IPS-NIHi7 (cell line): ENCODE measurements at regions not wholly inside any gene's neighbourhood (a gene's known extent, or its start where the extent isn't known, plus 50 kb on each side); places are given as distances from the start of the nearest gene placed in this dataset.

ENCODE experiments used
- DNase-seq: peaks from one replicate; pipeline ENCODE4 v3.0.0; 2012; ENCODE audit warnings: mixed read lengths; ENCODE audit errors: extremely low spot score

- DNase-seq: no peak
Measured at GRCh38 chr4:136306361-136306760, 1225.9 kb downstream of the PCDH18 start.

- DNase-seq: no peak
Measured at GRCh38 chr4:136302566-136302965, 1229.7 kb downstream of the PCDH18 start.

- no peak for DNase-seq
Measured at GRCh38 chr4:136301749-136302495, 1230.4 kb downstream of the PCDH18 start.

DNA sequence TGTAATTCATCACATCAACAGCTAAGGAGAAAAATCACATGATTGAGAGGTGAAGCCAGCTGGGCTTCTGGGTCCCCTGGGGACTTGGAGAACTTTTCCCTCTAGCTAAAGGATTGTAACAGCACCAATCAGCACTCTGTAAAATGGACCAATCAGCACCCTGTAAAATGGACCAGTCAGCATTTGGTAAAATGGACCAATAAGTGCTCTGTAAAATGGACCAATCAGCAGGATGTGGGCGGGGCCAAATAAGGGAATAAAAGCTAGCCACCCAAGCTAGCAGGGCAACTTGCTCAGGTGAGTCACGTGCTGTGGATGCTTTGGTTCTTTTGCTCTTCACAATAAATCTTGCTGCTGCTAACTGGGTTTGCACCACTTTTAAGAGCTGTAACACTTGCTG, 1248.3 kb downstream of the PCDH18 start:
- DNase-seq: no peak

- DNase-seq: no peak
Measured at GRCh38 chr4:136281889-136282288, 1250.4 kb downstream of the PCDH18 start.

- DNase-seq: no peak
Measured at GRCh38 chr4:136281307-136281706, 1251.0 kb downstream of the PCDH18 start.

DNA sequence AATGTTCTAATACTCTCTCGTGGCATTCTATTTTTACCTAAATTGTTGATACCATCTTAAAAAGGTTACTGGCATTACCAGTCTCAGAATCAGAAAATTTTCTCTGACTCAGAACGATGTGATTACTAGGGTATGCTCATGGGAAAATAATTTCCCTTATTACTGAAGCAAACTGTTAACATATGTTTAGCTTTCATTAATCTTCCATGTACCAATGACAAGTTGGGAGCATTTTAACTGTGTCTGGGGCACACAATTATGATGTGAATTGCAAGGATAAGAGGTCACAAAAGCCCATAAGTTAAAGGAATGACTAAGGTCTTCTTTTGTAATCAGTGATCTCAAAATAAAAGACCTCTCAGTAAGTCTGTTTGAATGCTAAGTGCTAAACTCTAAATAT, 1254.6 kb downstream of the PCDH18 start:
- no peak for DNase-seq

DNA sequence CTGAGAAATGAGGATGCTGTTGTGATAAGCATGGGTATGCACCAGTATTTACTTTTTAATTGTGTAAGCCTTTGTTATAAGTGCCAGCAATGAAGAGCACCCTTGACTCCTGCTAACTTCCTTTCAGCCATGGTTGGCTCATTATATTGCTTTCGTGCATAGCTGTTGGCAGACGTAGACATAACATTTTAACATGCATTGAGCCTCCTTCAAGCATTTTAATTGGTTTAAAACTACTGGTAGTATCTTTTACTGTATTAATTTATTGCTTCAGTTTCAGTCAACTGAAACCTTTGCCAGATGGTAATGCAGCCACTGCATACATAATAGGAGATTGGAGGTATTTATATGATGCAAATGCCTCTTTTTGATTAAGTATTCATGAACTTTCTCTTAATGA, 1285.4 kb downstream of the PCDH18 start:
- no peak for DNase-seq

DNA sequence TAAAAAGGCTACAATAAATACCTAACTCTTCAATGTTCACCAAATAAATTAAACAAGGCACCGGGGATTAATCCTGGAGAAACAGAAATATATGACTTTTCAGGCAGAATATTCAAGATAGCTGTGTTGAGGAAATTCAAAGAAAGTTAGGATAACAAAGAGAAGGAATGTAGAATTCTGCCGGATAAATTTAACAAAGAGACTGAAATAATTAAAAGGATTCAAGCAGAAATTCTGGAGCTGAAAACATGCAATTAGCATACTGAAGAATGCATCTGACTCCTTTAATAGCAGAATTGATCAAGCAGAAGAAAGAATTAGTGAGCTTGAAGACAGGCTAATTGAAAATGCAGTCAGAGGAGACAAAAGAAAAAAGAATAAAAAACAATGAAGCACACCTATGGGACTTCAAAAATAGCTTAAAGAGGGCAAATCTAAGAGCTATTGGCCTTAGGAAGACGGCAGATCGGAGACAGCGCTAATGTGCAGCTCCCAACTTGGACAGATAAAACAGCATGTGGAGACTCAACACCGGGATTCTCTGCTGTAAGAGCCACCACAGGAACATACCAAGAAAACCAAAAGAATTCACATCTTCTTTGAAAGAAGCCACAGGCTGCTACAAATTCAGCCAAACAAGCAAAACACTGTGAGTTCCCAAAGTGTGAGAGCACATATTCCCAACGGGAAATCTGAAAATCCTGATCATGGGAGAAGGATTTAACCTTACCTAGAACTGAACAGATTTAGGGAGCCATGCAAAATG, 1290.9 kb downstream of the PCDH18 start:
- DNase-seq: no peak

- no peak for DNase-seq
Measured at GRCh38 chr4:136227315-136227714, 1305.0 kb downstream of the PCDH18 start.

DNA sequence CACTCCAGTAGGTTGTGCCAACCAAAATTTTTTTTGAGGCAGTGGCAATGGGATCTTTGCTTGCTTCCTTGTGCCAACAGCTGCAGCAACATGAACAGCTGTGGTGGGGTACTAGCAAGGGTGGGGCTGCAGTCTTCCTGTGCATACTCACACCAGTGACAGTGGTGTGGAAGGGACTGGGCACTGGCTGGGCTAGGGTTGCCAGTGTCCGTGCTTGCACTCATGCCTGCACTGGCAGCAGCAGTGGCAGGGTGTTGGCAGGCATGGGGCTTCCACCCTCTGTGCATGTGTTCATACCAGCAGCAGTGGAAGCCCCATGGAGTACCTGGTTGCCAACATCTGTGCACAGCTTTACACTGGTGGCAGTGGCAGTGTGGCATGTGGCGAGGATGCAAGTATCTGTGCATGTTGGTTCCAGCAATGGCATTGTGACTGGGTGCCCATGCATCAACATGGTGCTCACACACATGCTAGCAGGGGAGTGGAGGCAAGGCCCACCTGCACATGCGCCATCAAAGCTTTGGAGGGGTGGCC, 1312.6 kb downstream of the PCDH18 start:
- no peak for DNase-seq

DNA sequence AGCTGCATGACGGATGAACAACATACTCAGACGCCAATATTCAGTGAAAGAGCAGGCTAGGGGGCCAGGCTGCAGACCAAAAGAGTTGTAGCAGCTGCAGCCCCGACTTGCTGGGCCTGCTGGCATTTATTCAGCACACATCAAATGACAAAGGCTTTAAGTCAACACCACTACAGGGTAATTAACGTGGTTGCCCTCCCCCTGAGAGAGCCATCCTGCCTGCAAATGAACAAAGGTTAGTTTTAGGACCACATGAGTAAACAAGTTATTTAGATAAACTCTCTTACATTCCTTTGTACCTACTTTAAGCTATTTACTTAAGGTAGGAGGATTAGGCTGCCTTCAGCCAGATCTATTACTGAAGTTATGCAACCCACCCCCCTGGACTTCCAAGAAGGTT, 1329.1 kb downstream of the PCDH18 start:
- DNase-seq: no peak

DNA sequence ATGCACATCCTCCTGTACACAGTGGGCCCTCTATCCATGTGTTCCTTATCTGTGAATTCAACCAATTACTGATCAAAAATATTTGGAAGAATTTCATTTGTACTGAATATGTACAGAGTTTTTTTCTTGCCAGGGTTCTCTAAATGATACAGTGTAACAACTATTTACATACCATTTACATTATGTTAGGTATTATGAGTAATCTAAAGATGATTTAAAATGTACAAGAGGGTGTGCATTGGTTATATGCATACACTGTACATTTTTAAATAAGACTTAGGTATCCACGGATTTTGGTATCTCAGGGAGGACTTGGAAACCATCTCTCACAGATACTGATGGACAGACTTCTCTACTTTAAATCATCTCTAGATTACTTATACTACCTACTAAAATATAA, 1333.9 kb downstream of the PCDH18 start:
- DNase-seq: no peak

GRCh38 chr4:136194962-136195361, 1337.3 kb downstream of the PCDH18 start:
- DNase-seq: no peak

GRCh38 chr4:136186650-136187049, 1345.6 kb downstream of the PCDH18 start:
- DNase-seq: no peak

DNA sequence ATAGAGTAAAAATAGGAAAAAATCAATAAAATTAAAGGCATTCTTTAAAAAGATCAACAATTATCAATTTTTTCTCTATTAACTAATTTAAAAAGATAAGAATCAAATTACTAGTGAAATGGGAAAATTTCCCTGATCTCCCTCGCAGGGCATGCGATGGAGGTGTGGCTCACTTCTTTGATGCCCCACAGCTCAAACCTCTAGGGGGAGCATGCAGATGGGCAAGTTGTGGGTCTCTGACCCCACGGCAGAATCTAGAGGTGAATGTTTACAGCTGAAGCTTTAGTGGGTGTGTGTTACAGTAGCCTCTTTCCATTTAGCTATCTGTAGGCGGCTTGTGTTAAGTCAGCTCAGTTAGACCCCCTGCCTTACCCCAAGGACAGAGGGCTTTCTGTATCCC, 1348.8 kb downstream of the PCDH18 start:
- DNase-seq: peak; percentile 12

DNA sequence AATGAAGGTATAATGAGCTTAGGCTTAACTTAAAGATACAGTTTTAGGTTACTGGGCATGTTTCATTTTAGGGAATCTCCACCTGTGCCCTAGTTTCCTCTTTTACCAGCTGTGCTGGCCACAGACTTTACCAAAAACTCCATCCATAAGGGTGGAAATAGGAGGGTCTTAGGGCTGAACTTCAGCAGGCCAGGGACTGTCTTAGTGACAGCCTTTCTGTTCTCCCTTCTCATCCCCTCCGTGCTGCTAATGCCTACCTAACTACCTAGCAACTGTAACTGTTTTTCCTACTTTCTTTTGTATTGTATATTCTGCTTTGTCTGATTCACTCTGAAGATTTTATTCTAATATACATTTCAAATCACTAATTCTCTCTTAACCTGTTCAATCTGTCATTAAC, 1375.3 kb downstream of the PCDH18 start:
- no peak for DNase-seq

DNA sequence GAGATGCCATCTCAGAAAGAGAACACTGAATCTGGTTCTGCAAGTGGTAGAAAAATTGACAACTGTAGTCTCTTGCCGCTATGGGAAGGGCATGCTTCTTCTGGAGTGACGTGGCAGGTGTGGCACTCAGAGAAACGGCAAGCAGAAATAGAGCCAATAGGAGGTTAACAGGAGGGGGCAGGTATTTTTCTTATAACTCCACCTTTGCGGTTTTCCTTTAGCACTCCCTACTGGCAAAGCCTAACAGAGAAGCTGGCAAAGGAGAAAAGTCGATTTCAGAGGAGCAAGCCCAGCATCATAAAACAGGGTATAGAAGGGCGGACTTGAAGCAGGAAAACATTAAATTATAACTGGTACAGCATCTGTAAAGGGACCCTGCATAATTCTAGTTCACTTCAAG, 1382.2 kb downstream of the PCDH18 start:
- DNase-seq: peak; percentile 15

DNA sequence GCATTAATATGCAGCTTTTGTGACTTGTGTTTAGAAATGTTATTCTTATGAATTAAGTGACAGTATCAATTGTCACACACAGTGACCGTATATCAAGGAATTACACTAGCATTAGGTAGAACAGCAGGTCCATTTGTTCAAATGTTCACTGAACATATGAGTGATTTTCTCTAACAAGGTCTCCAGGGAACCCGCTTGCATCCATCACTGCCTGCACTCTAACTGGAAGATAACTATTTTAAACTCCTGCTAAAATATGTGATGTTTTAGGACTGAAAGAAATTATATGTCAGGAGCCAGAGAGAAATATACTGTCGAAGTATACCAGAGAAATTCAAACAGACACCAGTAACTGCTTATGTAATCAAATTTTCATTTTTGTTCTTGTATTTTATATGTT, 1395.7 kb downstream of the PCDH18 start:
- DNase-seq: no peak

GRCh38 chr4:136124251-136124745, 1408.0 kb downstream of the PCDH18 start:
- DNase-seq: no peak

GRCh38 chr4:136121426-136121825, 1410.9 kb downstream of the PCDH18 start:
- no peak for DNase-seq

DNA sequence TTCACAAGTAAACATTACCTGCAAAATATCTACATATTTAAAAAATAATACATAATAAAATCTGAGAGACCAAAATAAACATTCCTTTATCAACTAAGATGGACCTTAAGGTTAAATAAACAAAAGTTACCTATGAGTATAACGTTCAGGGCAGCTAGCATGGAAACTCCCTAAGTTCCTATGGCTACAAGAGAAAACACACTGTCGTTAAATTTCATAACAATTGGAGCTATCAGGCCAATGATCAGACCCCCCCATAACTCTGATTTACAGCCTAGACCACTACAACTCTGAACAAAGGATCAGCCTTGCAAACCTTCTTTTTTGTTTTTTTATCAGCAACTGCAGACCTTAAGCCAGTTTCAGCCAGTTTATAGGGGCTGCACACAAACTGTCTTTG, 1418.4 kb downstream of the PCDH18 start:
- DNase-seq: no peak

- DNase-seq: no peak
Measured at GRCh38 chr4:136112116-136112515, 1420.2 kb downstream of the PCDH18 start.
